ENCODE measurements at regions not wholly inside any gene's neighbourhood (a gene's known extent, or its start where the extent isn't known, plus 50 kb on each side); places are given as distances from the start of the nearest gene placed in this dataset.

DNA sequence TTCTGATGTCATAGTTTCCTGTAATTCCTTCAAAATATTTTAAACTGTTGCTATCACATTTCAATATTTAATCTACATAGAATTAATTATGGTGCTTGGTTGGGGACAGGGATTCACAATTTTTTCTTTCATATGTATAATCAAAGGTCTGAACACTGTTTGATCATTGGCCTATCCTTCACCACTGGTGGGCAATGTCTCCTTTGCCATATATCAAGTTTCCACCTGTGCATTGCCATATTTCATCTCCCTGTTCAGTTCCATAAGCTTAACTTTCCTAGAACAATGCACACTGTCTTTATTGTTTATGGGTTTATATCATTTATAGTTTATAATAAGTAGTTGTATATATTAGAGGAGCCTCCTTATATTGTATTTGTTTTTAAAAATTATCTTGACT, 374.9 kb upstream of the PTBP2 start:
- Histone ChIP-seq H3K27me3 (ENCODE audit: control insufficient read depth in 1 of 2, insufficient read depth in 2 of 2, low read length in 2 of 2) (no peaks in the 10 kb centered on the region), H3K4me1 (ENCODE audit: insufficient read depth, low read length) (no peaks in the 10 kb centered on the region), H3K9ac (ENCODE audit: insufficient read depth, low read depth, low read length) (no peak overlapping the region), H3K27ac (ENCODE audit: extremely low read length, insufficient read depth, low read length) (no peak overlapping the region), H3K4me3 (replicated peaks in 1 of 3; ENCODE audit: insufficient read depth in 1 of 3, low read depth in 2 of 3, low read length in 3 of 3) (no peak overlapping the region), H2AFZ (ENCODE audit: low read length) (no peak overlapping the region), H3K4me2 (ENCODE audit: low read depth, low read length) (no peak overlapping the region), H3K79me2 (ENCODE audit: insufficient read depth, low read length) (no peaks in the 10 kb centered on the region), H4K20me1 (ENCODE audit: insufficient read depth, low read length) (no peaks in the 10 kb centered on the region), H3K36me3 (replicated peaks in 1 of 2; ENCODE audit: control insufficient read depth in 1 of 2, insufficient read depth in 2 of 2, low read length in 2 of 2) (no peaks in the 10 kb centered on the region), H3K9me3 (ENCODE audit: low read length) (no peaks in the 10 kb centered on the region)
- FAIRE-seq = no peak
- CTCF ChIA-PET (ENCODE audit: low intra/inter-chr PET ratio, low total read pairs) = no interaction called here
- intact Hi-C loops (cut with micrococcal nuclease; ENCODE audit: unreplicated experiment) (no loop called here), in situ Hi-C loops (cut with HindIII; ENCODE audit: extremely low pct_ligation_motif_present, low pct_unique_long_range_greater_than_20kb) (no loop called here)
- BruUV-seq (replicated peaks) = no TSS peak
- no peak for ATAC-seq
- POLR2A ChIA-PET = no interaction called here
- no peak for DNase-seq (ENCODE audit: low spot score)
- TF ChIP-seq HOXA7 (CRISPR knock-in tag; IDR thresholded peaks at IDR 0.05) (no peak), STAG1 (CRISPR knock-in tag; IDR thresholded peaks at IDR 0.05) (no peak), KDM5B (CRISPR knock-in tag; IDR thresholded peaks at IDR 0.05; ENCODE audit: borderline replicate concordance) (no peak), ZNF33A (CRISPR knock-in tag; IDR thresholded peaks at IDR 0.05; ENCODE audit: borderline replicate concordance) (no peak), NFKBIZ (CRISPR knock-in tag; IDR thresholded peaks at IDR 0.05) (no peak), ZNF83 (CRISPR knock-in tag; IDR thresholded peaks at IDR 0.05; ENCODE audit: borderline replicate concordance) (no peak), ZNF709 (CRISPR knock-in tag; IDR thresholded peaks at IDR 0.05) (no peak), HMGA1 (CRISPR knock-in tag; conservative IDR thresholded peaks at IDR 0.05) (no peak), SYNCRIP (IDR thresholded peaks at IDR 0.05; ENCODE audit: insufficient read depth, low read depth, low read length) (no peak), FOXA3 (CRISPR knock-in tag; IDR thresholded peaks at IDR 0.05) (no peak), SMAD1 (CRISPR knock-in tag; IDR thresholded peaks at IDR 0.05; ENCODE audit: borderline replicate concordance, low read depth) (no peak)
- TF ChIP-seq, protein P1, sequence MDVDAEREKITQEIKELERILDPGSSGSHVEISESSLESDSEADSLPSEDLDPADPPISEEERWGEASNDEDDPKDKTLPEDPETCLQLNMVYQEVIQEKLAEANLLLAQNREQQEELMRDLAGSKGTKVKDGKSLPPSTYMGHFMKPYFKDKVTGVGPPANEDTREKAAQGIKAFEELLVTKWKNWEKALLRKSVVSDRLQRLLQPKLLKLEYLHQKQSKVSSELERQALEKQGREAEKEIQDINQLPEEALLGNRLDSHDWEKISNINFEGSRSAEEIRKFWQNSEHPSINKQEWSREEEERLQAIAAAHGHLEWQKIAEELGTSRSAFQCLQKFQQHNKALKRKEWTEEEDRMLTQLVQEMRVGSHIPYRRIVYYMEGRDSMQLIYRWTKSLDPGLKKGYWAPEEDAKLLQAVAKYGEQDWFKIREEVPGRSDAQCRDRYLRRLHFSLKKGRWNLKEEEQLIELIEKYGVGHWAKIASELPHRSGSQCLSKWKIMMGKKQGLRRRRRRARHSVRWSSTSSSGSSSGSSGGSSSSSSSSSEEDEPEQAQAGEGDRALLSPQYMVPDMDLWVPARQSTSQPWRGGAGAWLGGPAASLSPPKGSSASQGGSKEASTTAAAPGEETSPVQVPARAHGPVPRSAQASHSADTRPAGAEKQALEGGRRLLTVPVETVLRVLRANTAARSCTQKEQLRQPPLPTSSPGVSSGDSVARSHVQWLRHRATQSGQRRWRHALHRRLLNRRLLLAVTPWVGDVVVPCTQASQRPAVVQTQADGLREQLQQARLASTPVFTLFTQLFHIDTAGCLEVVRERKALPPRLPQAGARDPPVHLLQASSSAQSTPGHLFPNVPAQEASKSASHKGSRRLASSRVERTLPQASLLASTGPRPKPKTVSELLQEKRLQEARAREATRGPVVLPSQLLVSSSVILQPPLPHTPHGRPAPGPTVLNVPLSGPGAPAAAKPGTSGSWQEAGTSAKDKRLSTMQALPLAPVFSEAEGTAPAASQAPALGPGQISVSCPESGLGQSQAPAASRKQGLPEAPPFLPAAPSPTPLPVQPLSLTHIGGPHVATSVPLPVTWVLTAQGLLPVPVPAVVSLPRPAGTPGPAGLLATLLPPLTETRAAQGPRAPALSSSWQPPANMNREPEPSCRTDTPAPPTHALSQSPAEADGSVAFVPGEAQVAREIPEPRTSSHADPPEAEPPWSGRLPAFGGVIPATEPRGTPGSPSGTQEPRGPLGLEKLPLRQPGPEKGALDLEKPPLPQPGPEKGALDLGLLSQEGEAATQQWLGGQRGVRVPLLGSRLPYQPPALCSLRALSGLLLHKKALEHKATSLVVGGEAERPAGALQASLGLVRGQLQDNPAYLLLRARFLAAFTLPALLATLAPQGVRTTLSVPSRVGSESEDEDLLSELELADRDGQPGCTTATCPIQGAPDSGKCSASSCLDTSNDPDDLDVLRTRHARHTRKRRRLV (CRISPR knock-in tag; IDR thresholded peaks at IDR 0.05) = no peak
- TF ChIP-seq, protein P2, sequence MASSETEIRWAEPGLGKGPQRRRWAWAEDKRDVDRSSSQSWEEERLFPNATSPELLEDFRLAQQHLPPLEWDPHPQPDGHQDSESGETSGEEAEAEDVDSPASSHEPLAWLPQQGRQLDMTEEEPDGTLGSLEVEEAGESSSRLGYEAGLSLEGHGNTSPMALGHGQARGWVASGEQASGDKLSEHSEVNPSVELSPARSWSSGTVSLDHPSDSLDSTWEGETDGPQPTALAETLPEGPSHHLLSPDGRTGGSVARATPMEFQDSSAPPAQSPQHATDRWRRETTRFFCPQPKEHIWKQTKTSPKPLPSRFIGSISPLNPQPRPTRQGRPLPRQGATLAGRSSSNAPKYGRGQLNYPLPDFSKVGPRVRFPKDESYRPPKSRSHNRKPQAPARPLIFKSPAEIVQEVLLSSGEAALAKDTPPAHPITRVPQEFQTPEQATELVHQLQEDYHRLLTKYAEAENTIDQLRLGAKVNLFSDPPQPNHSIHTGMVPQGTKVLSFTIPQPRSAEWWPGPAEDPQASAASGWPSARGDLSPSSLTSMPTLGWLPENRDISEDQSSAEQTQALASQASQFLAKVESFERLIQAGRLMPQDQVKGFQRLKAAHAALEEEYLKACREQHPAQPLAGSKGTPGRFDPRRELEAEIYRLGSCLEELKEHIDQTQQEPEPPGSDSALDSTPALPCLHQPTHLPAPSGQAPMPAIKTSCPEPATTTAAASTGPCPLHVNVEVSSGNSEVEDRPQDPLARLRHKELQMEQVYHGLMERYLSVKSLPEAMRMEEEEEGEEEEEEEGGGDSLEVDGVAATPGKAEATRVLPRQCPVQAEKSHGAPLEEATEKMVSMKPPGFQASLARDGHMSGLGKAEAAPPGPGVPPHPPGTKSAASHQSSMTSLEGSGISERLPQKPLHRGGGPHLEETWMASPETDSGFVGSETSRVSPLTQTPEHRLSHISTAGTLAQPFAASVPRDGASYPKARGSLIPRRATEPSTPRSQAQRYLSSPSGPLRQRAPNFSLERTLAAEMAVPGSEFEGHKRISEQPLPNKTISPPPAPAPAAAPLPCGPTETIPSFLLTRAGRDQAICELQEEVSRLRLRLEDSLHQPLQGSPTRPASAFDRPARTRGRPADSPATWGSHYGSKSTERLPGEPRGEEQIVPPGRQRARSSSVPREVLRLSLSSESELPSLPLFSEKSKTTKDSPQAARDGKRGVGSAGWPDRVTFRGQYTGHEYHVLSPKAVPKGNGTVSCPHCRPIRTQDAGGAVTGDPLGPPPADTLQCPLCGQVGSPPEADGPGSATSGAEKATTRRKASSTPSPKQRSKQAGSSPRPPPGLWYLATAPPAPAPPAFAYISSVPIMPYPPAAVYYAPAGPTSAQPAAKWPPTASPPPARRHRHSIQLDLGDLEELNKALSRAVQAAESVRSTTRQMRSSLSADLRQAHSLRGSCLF (CRISPR knock-in tag; IDR thresholded peaks at IDR 0.05; ENCODE audit: borderline replicate concordance) = no peak
- TF ChIP-seq, protein P3, sequence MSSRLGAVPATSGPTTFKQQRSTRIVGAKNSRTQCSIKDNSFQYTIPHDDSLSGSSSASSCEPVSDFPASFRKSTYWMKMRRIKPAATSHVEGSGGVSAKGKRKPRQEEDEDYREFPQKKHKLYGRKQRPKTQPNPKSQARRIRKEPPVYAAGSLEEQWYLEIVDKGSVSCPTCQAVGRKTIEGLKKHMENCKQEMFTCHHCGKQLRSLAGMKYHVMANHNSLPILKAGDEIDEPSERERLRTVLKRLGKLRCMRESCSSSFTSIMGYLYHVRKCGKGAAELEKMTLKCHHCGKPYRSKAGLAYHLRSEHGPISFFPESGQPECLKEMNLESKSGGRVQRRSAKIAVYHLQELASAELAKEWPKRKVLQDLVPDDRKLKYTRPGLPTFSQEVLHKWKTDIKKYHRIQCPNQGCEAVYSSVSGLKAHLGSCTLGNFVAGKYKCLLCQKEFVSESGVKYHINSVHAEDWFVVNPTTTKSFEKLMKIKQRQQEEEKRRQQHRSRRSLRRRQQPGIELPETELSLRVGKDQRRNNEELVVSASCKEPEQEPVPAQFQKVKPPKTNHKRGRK (CRISPR knock-in tag; IDR thresholded peaks at IDR 0.05) = no peak
